ENCODE measurements at regions not wholly inside any gene's neighbourhood (a gene's known extent, or its start where the extent isn't known, plus 50 kb on each side); places are given as distances from the start of the nearest gene placed in this dataset.

- H3K4me3 ChIP-seq: no peak overlapping the region
- 73% methylated on average over 3 of the region's 3 CpGs for WGBS
- H3K4me1 ChIP-seq (replicated peaks): no peaks in the 10 kb centered on the region
- no peaks in the 10 kb centered on the region for H3K36me3 ChIP-seq
- intact Hi-C loops (cut with DNase I): no loop called here
- no peaks in the 10 kb centered on the region for H3K9me3 ChIP-seq
- DNase-seq (ENCODE audit: low spot score): no peak
- no peaks in the 10 kb centered on the region for H3K27me3 ChIP-seq (replicated peaks; ENCODE audit: insufficient read depth)
- TF ChIP-seq POLR2A (IDR thresholded peaks at IDR 0.05) (no peak), CTCF (IDR thresholded peaks at IDR 0.05) (no peak), POLR2AphosphoS5 (IDR thresholded peaks at IDR 0.05) (no peak)
- no peak overlapping the region for H3K27ac ChIP-seq
Measured at GRCh38 chr4:79492148-79492547, 84.1 kb upstream of the GK2 start.

- Histone ChIP-seq H3K27me3 (replicated peaks; ENCODE audit: insufficient read depth) (no peaks in the 10 kb centered on the region), H3K36me3 (no peaks in the 10 kb centered on the region), H3K4me3 (no peak overlapping the region), H3K4me1 (replicated peaks) (no peaks in the 10 kb centered on the region), H3K27ac (no peak overlapping the region), H3K9me3 (no peaks in the 10 kb centered on the region)
- no peak for DNase-seq (ENCODE audit: low spot score)
- intact Hi-C loops (cut with DNase I): no loop called here
- TF ChIP-seq POLR2AphosphoS5 (IDR thresholded peaks at IDR 0.05) (no peak), POLR2A (IDR thresholded peaks at IDR 0.05) (no peak), CTCF (IDR thresholded peaks at IDR 0.05) (no peak)
- WGBS: 95% methylated on average over 2 of the region's 2 CpGs
Measured at GRCh38 chr4:79489506-79489905, 81.5 kb upstream of the GK2 start.

GRCh38 chr4:79476196-79476595, 68.2 kb upstream of the GK2 start:
- no peak for DNase-seq (ENCODE audit: low spot score)

GRCh38 chr4:79473439-79473724, 65.4 kb upstream of the GK2 start:
- no peaks in the 10 kb centered on the region for H3K36me3 ChIP-seq
- WGBS: 55% methylated on average over 3 of the region's 3 CpGs
- H3K4me1 ChIP-seq (replicated peaks): no peaks in the 10 kb centered on the region
- H3K9me3 ChIP-seq: no peaks in the 10 kb centered on the region
- intact Hi-C loops (cut with DNase I): no loop called here
- no peak for DNase-seq (ENCODE audit: low spot score)
- no peaks in the 10 kb centered on the region for H3K27me3 ChIP-seq (replicated peaks; ENCODE audit: insufficient read depth)
- TF ChIP-seq POLR2AphosphoS5 (IDR thresholded peaks at IDR 0.05): no peak
- no peak overlapping the region for H3K4me3 ChIP-seq
- no peak overlapping the region for H3K27ac ChIP-seq

More at GRCh38 chr4:79476196-79476595, 68.2 kb upstream of the GK2 start:
- Histone ChIP-seq H3K27me3 (replicated peaks; ENCODE audit: insufficient read depth) (no peaks in the 10 kb centered on the region), H3K27ac (no peak overlapping the region), H3K4me1 (replicated peaks) (no peaks in the 10 kb centered on the region), H3K36me3 (no peaks in the 10 kb centered on the region), H3K4me3 (no peak overlapping the region), H3K9me3 (no peaks in the 10 kb centered on the region)
- intact Hi-C loops (cut with DNase I): no loop called here
- TF ChIP-seq POLR2AphosphoS5 (IDR thresholded peaks at IDR 0.05) (no peak), POLR2A (IDR thresholded peaks at IDR 0.05) (no peak)
- WGBS: 74% methylated on average over 2 of the region's 2 CpGs

- no peaks in the 10 kb centered on the region for H3K4me1 ChIP-seq (replicated peaks)
- WGBS: 39% methylated on average over 3 of the region's 3 CpGs
- no peak for TF ChIP-seq CTCF (IDR thresholded peaks at IDR 0.05)
- no peak for TF ChIP-seq POLR2AphosphoS5 (IDR thresholded peaks at IDR 0.05)
- TF ChIP-seq POLR2A (IDR thresholded peaks at IDR 0.05): no peak
- no peak for DNase-seq (ENCODE audit: low spot score)
- H3K9me3 ChIP-seq: no peaks in the 10 kb centered on the region
- no peaks in the 10 kb centered on the region for H3K27me3 ChIP-seq (replicated peaks; ENCODE audit: insufficient read depth)
- H3K4me3 ChIP-seq: no peak overlapping the region
- no peak overlapping the region for H3K27ac ChIP-seq
- H3K36me3 ChIP-seq: no peaks in the 10 kb centered on the region
- intact Hi-C loops (cut with DNase I): no loop called here
Measured at GRCh38 chr4:79472693-79473438, 64.8 kb upstream of the GK2 start.

- Histone ChIP-seq H3K4me1 (replicated peaks) (no peaks in the 10 kb centered on the region), H3K27ac (no peak overlapping the region), H3K4me3 (no peak overlapping the region), H3K36me3 (no peaks in the 10 kb centered on the region), H3K9me3 (no peaks in the 10 kb centered on the region), H3K27me3 (replicated peaks; ENCODE audit: insufficient read depth) (no peaks in the 10 kb centered on the region)
- WGBS: 92% methylated on average over 1 of the region's 1 CpG
- intact Hi-C loops (cut with DNase I): no loop called here
- no peak for DNase-seq (ENCODE audit: low spot score)
- no peak for TF ChIP-seq POLR2A (IDR thresholded peaks at IDR 0.05)
Measured at GRCh38 chr4:79472036-79472435, 64.0 kb upstream of the GK2 start.
